OCI-LY1 (cell line): ENCODE measurements at regions not wholly inside any gene's neighbourhood (a gene's known extent, or its start where the extent isn't known, plus 50 kb on each side); places are given as distances from the start of the nearest gene placed in this dataset.

Experiments
- H2AFZ ChIP-seq: fragments of 200-600 bp; sonication (generic), shearing (Covaris generic); 2 replicates; pipeline ENCODE4 v1.6.0; 2014; ENCODE audit warnings: antibody characterized with exemption, mild to moderate bottlenecking, low read length
- H3F3A ChIP-seq: fragments of 200-600 bp; sonication (generic), shearing (Covaris generic); 2 replicates; pipeline ENCODE4 v1.6.0; 2014; ENCODE audit warnings: mild to moderate bottlenecking, antibody characterized with exemption, low read length, moderate library complexity; ENCODE audit not compliant: insufficient read depth
- H3K27ac ChIP-seq: fragments of 200-600 bp; sonication (generic); 2 replicates; pipeline ENCODE4 v1.5.1; 2014; ENCODE audit warnings: low read length, mixed run types, mild to moderate bottlenecking, low read depth; ENCODE audit not compliant: poor library complexity, severe bottlenecking
- H3K27me3 ChIP-seq: fragments of 200-600 bp; sonication (generic); 2 replicates; pipeline ENCODE4 v1.6.0; 2014; ENCODE audit warnings: antibody characterized with exemption, mild to moderate bottlenecking, low read length, moderate library complexity; ENCODE audit not compliant: insufficient read depth
- H3K36me3 ChIP-seq: fragments of 200-600 bp; sonication (generic); 2 replicates; pipeline ENCODE4 v1.6.1; 2014; ENCODE audit warnings: mild to moderate bottlenecking, antibody characterized with exemption, low read length, moderate library complexity, mixed read lengths; ENCODE audit not compliant: insufficient read depth
- H3K4me1 ChIP-seq: fragments of 200-600 bp; sonication (generic); 2 replicates; pipeline ENCODE4 v1.5.1; 2014; ENCODE audit warnings: mild to moderate bottlenecking, low read length, moderate library complexity; ENCODE audit not compliant: insufficient read depth, severe bottlenecking
- H3K4me2 ChIP-seq: fragments of 200-600 bp; sonication (generic), shearing (Covaris generic); 2 replicates; pipeline ENCODE4 v1.6.1; 2014; ENCODE audit warnings: low read length
- H3K4me3 ChIP-seq: fragments of 200-600 bp; sonication (generic); 2 replicates; pipeline ENCODE4 v1.5.1; 2014; ENCODE audit warnings: low read length, low read depth, mild to moderate bottlenecking, mixed read lengths; ENCODE audit not compliant: poor library complexity, severe bottlenecking
- H3K79me2 ChIP-seq: fragments of 200-600 bp; shearing (Covaris generic); 2 replicates; pipeline ENCODE4 v1.6.1; 2016; ENCODE audit warnings: mixed run types, low read length, mixed read lengths; ENCODE audit not compliant: insufficient read depth
- H3K9ac ChIP-seq: fragments of 200-600 bp; sonication (generic), shearing (Covaris generic); 2 replicates; pipeline ENCODE4 v1.6.1; 2014; ENCODE audit warnings: mild to moderate bottlenecking, low read length, mixed read lengths
- H3K9me2 ChIP-seq: fragments of 200-600 bp; sonication (generic), shearing (Covaris generic); 2 replicates; pipeline ENCODE4 v1.6.1; 2014; ENCODE audit warnings: low read depth, mild to moderate bottlenecking, low read length, mixed read lengths
- H3K9me3 ChIP-seq: fragments of 200-600 bp; shearing (Covaris generic); 2 replicates; pipeline ENCODE4 v1.6.1; 2014; ENCODE audit warnings: low read length, mixed read lengths
- H4K20me1 ChIP-seq: fragments of 200-600 bp; sonication (generic), shearing (Covaris generic); 2 replicates; pipeline ENCODE4 v1.6.0; 2016; ENCODE audit warnings: mild to moderate bottlenecking, low read length; ENCODE audit not compliant: insufficient read depth
- CTCF ChIP-seq: fragments of 200-600 bp; sonication (generic), shearing (Covaris generic); IDR thresholded peaks from 2 replicates; pipeline ENCODE4 v1.5.1; 2017; ENCODE audit warnings: mild to moderate bottlenecking, antibody characterized with exemption, low read length, moderate library complexity, mixed read lengths
- EZH2 ChIP-seq: fragments of 200-600 bp; sonication (generic), shearing (Covaris generic); IDR thresholded peaks from 2 replicates; pipeline ENCODE4 v1.8.0; 2017; ENCODE audit warnings: borderline replicate concordance, mixed run types, mild to moderate bottlenecking, antibody characterized with exemption, low read length, moderate library complexity, mixed read lengths

GRCh38 chr9:95741631-95742030 is 133.9 kb upstream of the ERCC6L2 start:
- H3K4me3 ChIP-seq: no peak overlapping the region
- H3K9ac ChIP-seq: no peak overlapping the region
- no peak overlapping the region for H2AFZ ChIP-seq
- no peaks in the 10 kb centered on the region for H3K9me2 ChIP-seq
- no peak overlapping the region for H3K4me2 ChIP-seq
- H3K9me3 ChIP-seq: no peaks in the 10 kb centered on the region
- no peaks in the 10 kb centered on the region for H3K79me2 ChIP-seq
- TF ChIP-seq EZH2 (no peak), CTCF (no peak)
- H3K27me3 ChIP-seq: peaks cover 3% of the 10 kb centered on the region; the same call in 1 of the 2 replicates
- no peak overlapping the region for H3K27ac ChIP-seq
- no peaks in the 10 kb centered on the region for H3F3A ChIP-seq
- no peaks in the 10 kb centered on the region for H3K36me3 ChIP-seq
- H4K20me1 ChIP-seq: no peaks in the 10 kb centered on the region
- no peaks in the 10 kb centered on the region for H3K4me1 ChIP-seq

GRCh38 chr9:95740217-95741004 is 135.1 kb upstream of the ERCC6L2 start:
- Histone ChIP-seq H2AFZ (no peak overlapping the region), H3K36me3 (no peaks in the 10 kb centered on the region), H3K4me1 (no peaks in the 10 kb centered on the region)

GRCh38 chr9:95738438-95738837 is 137.1 kb upstream of the ERCC6L2 start:
- Histone ChIP-seq H3K4me2 (no peak overlapping the region), H4K20me1 (no peaks in the 10 kb centered on the region), H3K4me3 (no peak overlapping the region), H3K9me3 (no peaks in the 10 kb centered on the region), H3K9ac (no peak overlapping the region), H3K4me1 (no peaks in the 10 kb centered on the region), H2AFZ (no peak overlapping the region), H3K27me3 (peaks cover 5% of the 10 kb centered on the region; the same call in 1 of the 2 replicates), H3K9me2 (no peaks in the 10 kb centered on the region), H3K79me2 (no peaks in the 10 kb centered on the region), H3K36me3 (no peaks in the 10 kb centered on the region), H3F3A (no peaks in the 10 kb centered on the region), H3K27ac (no peak overlapping the region)
- TF ChIP-seq EZH2 (no peak), CTCF (no peak)

More at GRCh38 chr9:95740217-95741004, 135.1 kb upstream of the ERCC6L2 start:
- Histone ChIP-seq H3K9me2 (no peaks in the 10 kb centered on the region), H3K9me3 (no peaks in the 10 kb centered on the region), H4K20me1 (no peaks in the 10 kb centered on the region), H3K4me3 (no peak overlapping the region), H3K27ac (no peak overlapping the region), H3K4me2 (no peak overlapping the region), H3K79me2 (no peaks in the 10 kb centered on the region), H3K27me3 (peaks cover 5% of the 10 kb centered on the region; the same call in 1 of the 2 replicates), H3K9ac (no peak overlapping the region), H3F3A (no peaks in the 10 kb centered on the region)
- no peak for TF ChIP-seq EZH2
- TF ChIP-seq CTCF: no peak
